SK-N-SH (cell line): ENCODE measurements at regions not wholly inside any gene's neighbourhood (a gene's known extent, or its start where the extent isn't known, plus 50 kb on each side); places are given as distances from the start of the nearest gene placed in this dataset.

Experiments
- CTCF ChIP-seq: fragments of 200-600 bp; sonication (generic); IDR thresholded peaks from 2 replicates; pipeline ENCODE4 v1.6.1; 2017; ENCODE audit warnings: antibody characterized with exemption, mild to moderate bottlenecking, moderate library complexity
- EP300 ChIP-seq, 2 experiments: IDR thresholded peaks; 2 replicates each; pipeline versions ENCODE4 v1.4.0 to v1.6.1; 2012; ENCODE audit warnings: borderline replicate concordance in 1 of 2, low read depth in 1 of 2, low read length in 1 of 2
- POLR2AphosphoS5 ChIP-seq: IDR thresholded peaks from 2 replicates; pipeline ENCODE4 v1.6.1; 2012; ENCODE audit warnings: low read depth, low read length
- RCOR1 ChIP-seq: fragments of 150-350 bp; IDR thresholded peaks from 2 replicates; pipeline ENCODE4 v1.6.1; 2017; ENCODE audit warnings: antibody characterized with exemption, low read length
- SIN3A ChIP-seq: IDR thresholded peaks from 2 replicates; pipeline ENCODE4 v1.6.1; 2012; ENCODE audit warnings: low read depth, mild to moderate bottlenecking, low read length, moderate library complexity, borderline replicate concordance

- TF ChIP-seq CTCF = no peak
- TF ChIP-seq SIN3A = no peak
- TF ChIP-seq POLR2AphosphoS5 = no peak
- no peak for TF ChIP-seq EP300 (IDR thresholded peaks at IDR 0.05; ENCODE audit: borderline replicate concordance in 1 of 2, low read depth in 1 of 2, low read length in 1 of 2)
- no peak for TF ChIP-seq RCOR1
Observed at GRCh38 chr21:23921670-23922418, 1685.4 kb downstream of the MRPL39 start.
